Mononuclear cell (primary cell): ENCODE measurements at regions not wholly inside any gene's neighbourhood (a gene's known extent, or its start where the extent isn't known, plus 50 kb on each side); places are given as distances from the start of the nearest gene placed in this dataset.
"Not testable (repeated sequence)": the region's sequence is repeated elsewhere in the genome, so short reads cannot be mapped to it uniquely, and the experiment has no call there.

Experiments used
- H3K27me3 ChIP-seq: 2 replicates; pipeline ENCODE4 v1.6.0; 2011; ENCODE audit warnings: low read length, control low read depth; ENCODE audit not compliant: insufficient read depth
- H3K4me1 ChIP-seq: 2 replicates; pipeline ENCODE4 v1.5.1; 2011; ENCODE audit warnings: mild to moderate bottlenecking, low read length, control low read depth; ENCODE audit not compliant: insufficient read depth
- H3K4me3 ChIP-seq: 2 replicates; pipeline ENCODE4 v1.5.1; 2011; ENCODE audit warnings: mild to moderate bottlenecking, low read length, moderate library complexity
- H3K9me3 ChIP-seq: 2 replicates; pipeline ENCODE4 v1.5.1; 2011; ENCODE audit warnings: low read depth, mild to moderate bottlenecking, control low read depth, low read length

GRCh38 chr10:108544500-108545120 lies 1378.7 kb downstream of the XPNPEP1 start:
- Histone ChIP-seq H3K9me3 (no peaks in the 10 kb centered on the region), H3K4me1 (no peaks in the 10 kb centered on the region), H3K4me3 (no peak overlapping the region), H3K27me3 (no peaks in the 10 kb centered on the region)

- not testable (repeated sequence) for H3K9me3 ChIP-seq, H3K4me1 ChIP-seq, H3K27me3 ChIP-seq, H3K4me3 ChIP-seq
Observed at GRCh38 chr10:108533551-108533950, 1369.0 kb upstream of the SORCS1 start.

DNA sequence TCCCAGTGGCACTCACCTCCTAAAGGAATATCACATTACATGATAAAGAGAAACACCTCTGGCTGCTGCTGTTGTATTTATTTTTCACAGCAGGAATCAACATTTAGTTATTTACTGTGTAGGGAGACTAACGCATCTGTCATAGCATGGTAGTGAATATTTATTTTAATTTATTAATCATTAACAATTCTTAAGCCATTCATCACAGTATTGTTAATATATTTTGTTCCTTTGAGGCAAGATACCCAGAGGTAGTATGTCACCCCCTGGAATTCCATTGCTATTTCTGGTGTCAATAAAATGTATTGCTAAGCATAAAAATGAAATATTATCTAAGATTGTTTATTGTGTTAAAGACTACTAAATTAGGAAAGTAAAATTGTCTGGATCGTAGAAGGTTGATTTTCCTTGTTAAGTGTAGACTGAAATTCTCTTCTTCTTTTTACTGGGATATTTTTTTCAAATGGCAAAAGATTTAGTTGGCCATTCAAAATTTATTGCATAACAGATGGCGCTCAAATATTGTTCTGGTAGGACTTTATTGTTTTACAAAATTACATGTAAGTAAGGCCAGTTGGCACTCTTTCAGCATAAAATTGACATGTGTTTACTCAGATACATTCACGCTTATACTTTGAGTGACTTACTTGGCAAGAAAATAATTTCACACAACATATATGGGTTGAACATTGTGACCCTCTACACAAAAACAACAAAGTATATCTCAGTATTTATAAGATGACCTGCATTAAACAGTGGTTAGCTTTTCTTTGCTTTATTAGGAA lies 1358.7 kb upstream of the SORCS1 start:
- Histone ChIP-seq H3K9me3 (no peaks in the 10 kb centered on the region), H3K4me1 (no peaks in the 10 kb centered on the region), H3K4me3 (no peak overlapping the region), H3K27me3 (no peaks in the 10 kb centered on the region)

DNA sequence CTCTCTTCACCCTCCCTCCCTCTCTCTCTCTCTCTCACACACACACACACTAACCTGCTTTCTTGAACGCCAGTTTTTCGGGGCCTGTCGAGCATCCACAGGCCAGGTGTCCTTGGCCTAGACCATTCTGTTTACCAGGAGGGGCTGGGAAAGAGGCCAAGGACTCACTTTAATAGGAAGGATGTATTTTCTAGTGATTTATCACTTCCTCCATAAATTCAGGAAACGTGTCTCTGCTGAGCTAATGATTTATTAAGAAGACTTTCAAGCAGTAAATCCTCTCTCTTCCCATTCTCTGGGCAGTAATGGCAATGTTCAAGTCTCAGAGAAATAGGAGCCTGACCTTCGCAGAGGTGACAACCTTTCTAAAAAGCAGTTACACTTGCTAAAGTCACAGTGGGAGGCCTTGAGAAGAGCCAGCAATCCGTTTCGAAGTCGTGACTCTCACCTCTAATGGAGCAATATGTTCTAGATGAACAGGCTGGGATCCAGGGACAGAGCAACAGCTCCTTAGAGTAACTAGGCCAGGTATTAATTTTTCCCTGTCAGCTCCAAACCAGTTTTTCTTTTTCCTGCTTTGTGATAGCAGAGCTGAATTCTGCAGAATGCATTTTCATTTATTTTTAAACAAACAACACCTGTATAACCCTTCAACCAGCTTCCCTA lies 1357.5 kb upstream of the SORCS1 start:
- H3K27me3 ChIP-seq: no peaks in the 10 kb centered on the region
- no peaks in the 10 kb centered on the region for H3K4me1 ChIP-seq
- H3K4me3 ChIP-seq: no peak overlapping the region
- H3K9me3 ChIP-seq: no peaks in the 10 kb centered on the region

GRCh38 chr10:108515821-108516220 lies 1351.3 kb upstream of the SORCS1 start:
- H3K27me3 ChIP-seq: no peaks in the 10 kb centered on the region
- H3K4me3 ChIP-seq: no peak overlapping the region
- no peaks in the 10 kb centered on the region for H3K9me3 ChIP-seq
- H3K4me1 ChIP-seq: no peaks in the 10 kb centered on the region

- Histone ChIP-seq H3K4me1 (no peaks in the 10 kb centered on the region), H3K9me3 (no peaks in the 10 kb centered on the region), H3K27me3 (no peaks in the 10 kb centered on the region), H3K4me3 (no peak overlapping the region)
Observed at GRCh38 chr10:108500396-108500795, 1335.9 kb upstream of the SORCS1 start.

GRCh38 chr10:108496106-108496505 lies 1331.6 kb upstream of the SORCS1 start:
- no peaks in the 10 kb centered on the region for H3K4me1 ChIP-seq
- no peaks in the 10 kb centered on the region for H3K9me3 ChIP-seq
- H3K4me3 ChIP-seq: no peak overlapping the region
- no peaks in the 10 kb centered on the region for H3K27me3 ChIP-seq

GRCh38 chr10:108490944-108491343 lies 1326.4 kb upstream of the SORCS1 start:
- H3K27me3 ChIP-seq: no peaks in the 10 kb centered on the region
- H3K9me3 ChIP-seq: no peaks in the 10 kb centered on the region
- no peaks in the 10 kb centered on the region for H3K4me1 ChIP-seq
- H3K4me3 ChIP-seq: no peak overlapping the region

DNA sequence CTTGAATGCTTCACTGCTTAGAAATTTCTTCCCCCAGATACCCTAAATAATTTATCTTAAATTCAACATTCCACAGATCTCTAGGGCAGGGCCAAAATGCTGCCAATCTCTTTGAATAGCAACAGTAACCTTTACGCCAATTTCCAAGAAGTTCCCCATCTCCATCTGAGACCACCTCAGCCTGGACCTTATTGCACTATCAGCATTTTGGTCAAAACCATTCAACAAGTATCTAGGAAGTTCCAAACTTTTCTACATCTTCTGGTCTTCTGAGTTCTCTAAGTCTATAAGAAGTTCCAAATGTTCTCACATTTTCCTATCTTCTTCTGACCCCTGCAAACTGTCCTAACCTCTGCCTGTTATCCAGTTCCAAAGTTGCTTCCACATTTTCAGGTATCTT lies 1306.9 kb upstream of the SORCS1 start:
- Histone ChIP-seq H3K4me1 (no peaks in the 10 kb centered on the region), H3K4me3 (no peak overlapping the region), H3K9me3 (no peaks in the 10 kb centered on the region), H3K27me3 (peaks cover 10% of the 10 kb centered on the region)

- H3K27me3 ChIP-seq: peaks cover 22% of the 10 kb centered on the region
- H3K4me1 ChIP-seq: no peaks in the 10 kb centered on the region
- no peak overlapping the region for H3K4me3 ChIP-seq
- no peaks in the 10 kb centered on the region for H3K9me3 ChIP-seq
Observed at GRCh38 chr10:108469940-108470339, 1305.4 kb upstream of the SORCS1 start.

DNA sequence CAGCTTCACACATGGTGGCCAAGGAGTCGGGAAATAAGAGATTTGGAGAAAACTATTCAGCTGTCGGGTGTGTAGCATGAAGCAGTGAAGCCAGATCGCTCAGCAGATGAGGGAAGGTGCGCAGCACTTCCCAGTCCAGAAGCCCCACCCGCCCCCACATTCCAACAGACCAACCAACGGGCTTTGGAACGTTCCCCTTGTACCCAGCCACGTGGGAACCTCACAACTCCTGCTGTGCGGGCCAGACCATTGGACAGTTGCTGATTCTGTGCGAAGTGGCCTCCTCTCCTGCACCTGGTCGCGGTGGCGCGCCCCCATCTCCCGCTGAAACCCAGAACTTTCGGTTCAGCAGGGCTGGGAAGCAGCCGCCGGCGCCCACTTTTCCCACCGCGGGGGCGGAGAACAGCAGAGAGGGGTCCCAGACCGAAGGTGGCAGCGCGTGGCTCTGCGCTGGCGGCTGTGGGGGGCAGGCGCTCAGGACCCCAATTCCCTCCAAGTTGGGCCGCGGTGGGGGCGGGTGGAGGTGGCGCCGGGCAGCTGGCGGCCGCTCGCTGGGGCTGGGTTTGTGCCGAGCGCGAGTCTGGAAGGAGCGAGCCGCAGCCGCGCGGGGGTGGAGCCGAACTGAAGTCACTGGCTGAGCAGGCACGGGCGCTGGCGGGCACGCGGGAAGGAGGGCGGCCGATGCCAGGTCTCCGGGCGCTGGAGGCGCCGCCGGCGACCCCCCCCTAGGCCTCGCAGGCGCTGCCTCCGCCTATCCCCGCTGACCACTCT lies 1301.5 kb upstream of the SORCS1 start:
- H3K4me3 ChIP-seq: peak overlapping the region; percentile 13
- H3K9me3 ChIP-seq: no peaks in the 10 kb centered on the region
- peaks cover 22% of the 10 kb centered on the region for H3K27me3 ChIP-seq
- H3K4me1 ChIP-seq: no peaks in the 10 kb centered on the region

DNA sequence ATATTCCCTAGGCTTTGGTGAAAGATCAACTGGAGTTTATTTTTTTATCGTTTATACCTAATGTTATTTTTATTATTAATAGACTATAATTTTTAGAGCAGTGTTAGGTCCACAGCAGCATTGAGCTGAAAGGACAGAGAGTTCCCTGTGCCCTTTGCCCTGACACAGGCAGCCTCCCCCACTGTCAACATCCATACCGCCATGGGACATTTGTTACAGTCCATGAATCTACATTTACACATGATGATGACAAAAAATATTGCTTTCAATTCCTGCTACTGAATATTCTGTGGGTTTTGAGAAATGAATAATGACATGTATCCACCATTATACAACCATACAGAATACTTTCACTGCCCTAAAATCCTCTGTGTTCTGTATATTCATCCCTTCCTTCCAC lies 1297.5 kb upstream of the SORCS1 start:
- no peak overlapping the region for H3K4me3 ChIP-seq
- H3K27me3 ChIP-seq: peaks cover 18% of the 10 kb centered on the region
- no peaks in the 10 kb centered on the region for H3K9me3 ChIP-seq
- H3K4me1 ChIP-seq: no peaks in the 10 kb centered on the region

- Histone ChIP-seq H3K9me3 (no peaks in the 10 kb centered on the region), H3K4me3 (no peak overlapping the region), H3K4me1 (no peaks in the 10 kb centered on the region), H3K27me3 (no peaks in the 10 kb centered on the region)
Observed at GRCh38 chr10:108454793-108455192, 1290.3 kb upstream of the SORCS1 start.

DNA sequence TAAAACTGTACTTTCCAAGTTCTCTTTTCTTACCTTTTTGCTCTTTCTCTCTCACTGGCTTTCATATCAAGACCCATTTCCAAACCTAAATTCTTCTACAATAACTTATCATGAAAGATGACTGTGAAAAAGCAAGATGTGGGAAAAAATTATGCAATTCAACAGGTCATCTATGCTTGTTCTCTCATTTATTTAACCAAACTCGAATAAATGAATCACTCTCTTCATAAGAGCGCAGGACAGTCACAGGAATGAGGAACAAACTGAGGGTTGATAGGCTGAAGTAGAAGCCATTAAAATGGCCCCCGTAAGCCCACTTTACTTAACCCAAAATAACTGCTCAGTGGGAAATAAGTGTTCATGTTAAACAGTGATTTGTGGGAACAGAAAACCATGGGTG lies 1289.7 kb upstream of the SORCS1 start:
- Histone ChIP-seq H3K9me3 (no peaks in the 10 kb centered on the region), H3K4me3 (no peak overlapping the region), H3K4me1 (no peaks in the 10 kb centered on the region), H3K27me3 (no peaks in the 10 kb centered on the region)

GRCh38 chr10:108453166-108453565 lies 1288.7 kb upstream of the SORCS1 start:
- Histone ChIP-seq H3K4me1 (no peaks in the 10 kb centered on the region), H3K9me3 (no peaks in the 10 kb centered on the region), H3K4me3 (no peak overlapping the region), H3K27me3 (no peaks in the 10 kb centered on the region)
